H1 (cell line): ENCODE measurements at regions not wholly inside any gene's neighbourhood (a gene's known extent, or its start where the extent isn't known, plus 50 kb on each side); places are given as distances from the start of the nearest gene placed in this dataset.

Experiments
- CTCF ChIA-PET: fragments of 300-600 bp; sonication (Branson Sonifier 250); formaldehyde crosslinking; loops from one replicate; lab custom pipeline; 2021; ENCODE audit not compliant: partially characterized antibody; lab: Charles Lee
- POLR2A ChIA-PET: fragments of 300-600 bp; sonication (Branson Sonifier 250); formaldehyde crosslinking; loops from one replicate; lab custom pipeline; 2021; ENCODE audit warnings: inconsistent platforms; ENCODE audit not compliant: partially characterized antibody; lab: Charles Lee
- DNase-seq, 2 experiments: peaks; one replicate each; pipeline versions ENCODE4 v3.0.0 to v3.0.0-alpha.2; 2010 to 2022; ENCODE audit warnings: low spot score in 2 of 2, low read depth in 1 of 2, mixed read lengths in 1 of 2
- FAIRE-seq: peaks from 2 replicates; lab custom pipeline; 2011; peaks lifted over from hg19 to GRCh38; lab: Jason Lieb, UNC
- H2AFZ ChIP-seq: 2 replicates; pipeline ENCODE4 v1.8.1; 2012; ENCODE audit warnings: low read length, inconsistent platforms
- H2AK5ac ChIP-seq: 2 replicates; pipeline ENCODE4 v1.6.1; 2013; ENCODE audit warnings: low read depth, low read length
- H2BK120ac ChIP-seq: replicated peaks from 2 replicates; pipeline ENCODE3; 2013; ENCODE audit warnings: low read depth, low read length, inconsistent platforms
- H2BK12ac ChIP-seq: 2 replicates; pipeline ENCODE4 v1.6.1; 2013; ENCODE audit warnings: low read depth, low read length
- H2BK15ac ChIP-seq: 2 replicates; pipeline ENCODE4 v1.6.1; 2013; ENCODE audit warnings: low read length
- H2BK20ac ChIP-seq: 2 replicates; pipeline ENCODE4 v1.6.1; 2013; ENCODE audit warnings: low read length
- H2BK5ac ChIP-seq: 2 replicates; pipeline ENCODE4 v1.6.1; 2013; ENCODE audit warnings: low read depth, low read length
- H3K14ac ChIP-seq: 2 replicates; pipeline ENCODE4 v1.6.1; 2013; ENCODE audit warnings: inconsistent platforms; ENCODE audit not compliant: insufficient read length
- H3K18ac ChIP-seq: 2 replicates; pipeline ENCODE4 v1.6.1; 2013; ENCODE audit warnings: low read length; ENCODE audit errors: extremely low read depth
- H3K23ac ChIP-seq: 2 replicates; pipeline ENCODE4 v1.6.1; 2013; ENCODE audit warnings: inconsistent platforms; ENCODE audit not compliant: insufficient read length
- H3K23me2 ChIP-seq: 2 replicates; pipeline ENCODE4 v1.6.1; 2013; ENCODE audit warnings: low read depth, low read length
- H3K27ac ChIP-seq: 2 replicates; pipeline ENCODE4 v1.6.1; 2011; ENCODE audit warnings: low read depth, low read length, inconsistent platforms
- H3K27me3 ChIP-seq, 4 experiments: replicated peaks in 1 of 4; 1 replicate in 1 of 4; 2 replicates in 3 of 4; pipeline versions ENCODE4 v1.6.1 to v1.8.1; 2011 to 2013; ENCODE audit warnings: low read length in 3 of 4, mild to moderate bottlenecking in 3 of 4, inconsistent platforms in 2 of 4, mixed read lengths in 2 of 4, moderate library complexity in 1 of 4; ENCODE audit not compliant: control insufficient read depth in 3 of 4, insufficient read depth in 3 of 4; ENCODE audit errors: extremely low read depth in 1 of 4
- H3K36me3 ChIP-seq, 4 experiments: 2 replicates each; pipeline versions ENCODE4 v1.6.1 to v1.8.1; 2011 to 2013; ENCODE audit warnings: mild to moderate bottlenecking in 4 of 4, low read length in 3 of 4, moderate library complexity in 2 of 4, control low read depth in 1 of 4, inconsistent platforms in 1 of 4; ENCODE audit not compliant: insufficient read depth in 4 of 4, control insufficient read depth in 2 of 4
- H3K4ac ChIP-seq: replicated peaks from 2 replicates; pipeline ENCODE3; 2013; ENCODE audit warnings: low read length, low read depth, mixed read lengths, inconsistent platforms; ENCODE audit not compliant: insufficient read length
- H3K4me1 ChIP-seq, 4 experiments: replicated peaks in 1 of 4; 1 replicate in 1 of 4; 2 replicates in 3 of 4; pipeline versions ENCODE4 v1.6.1 to v1.8.1; 2011 to 2013; ENCODE audit warnings: low read length in 3 of 4, inconsistent platforms in 2 of 4, mixed read lengths in 1 of 4; ENCODE audit not compliant: insufficient read depth in 4 of 4, control insufficient read depth in 3 of 4
- H3K4me2 ChIP-seq, 2 experiments: 2 replicates each; pipeline versions ENCODE4 v1.6.1 to v1.8.1; 2011 to 2013; ENCODE audit warnings: low read depth in 2 of 2, low read length in 2 of 2, control low read depth in 1 of 2, inconsistent platforms in 1 of 2, mild to moderate bottlenecking in 1 of 2; ENCODE audit not compliant: insufficient read depth in 1 of 2
- H3K4me3 ChIP-seq, 4 experiments: fragments of 200-600, 300-600 bp in 1 of 4; sonication (generic), shearing (Covaris generic), sonication (Bioruptor Twin) in 1 of 4; 2 replicates each; pipeline versions ENCODE4 v1.5.1 to v1.8.1; 2011 to 2016; ENCODE audit warnings: low read length in 4 of 4, low read depth in 3 of 4, control low read depth in 2 of 4, inconsistent platforms in 2 of 4, mild to moderate bottlenecking in 2 of 4, mixed read lengths in 1 of 4, moderate library complexity in 1 of 4; ENCODE audit not compliant: insufficient read depth in 2 of 4; ENCODE audit errors: extremely low read depth in 1 of 4
- H3K56ac ChIP-seq: replicated peaks from 2 replicates; pipeline ENCODE3; 2013; ENCODE audit warnings: low read depth, mild to moderate bottlenecking, mixed read lengths, low read length, inconsistent platforms; ENCODE audit not compliant: insufficient read length
- H3K79me1 ChIP-seq: 2 replicates; pipeline ENCODE4 v1.6.1; 2013; ENCODE audit warnings: low read depth, low read length, control low read depth
- H3K79me2 ChIP-seq, 2 experiments: 2 replicates each; pipeline versions ENCODE4 v1.6.1 to v1.8.1; 2012 to 2013; ENCODE audit warnings: low read length in 2 of 2, mild to moderate bottlenecking in 2 of 2, inconsistent platforms in 1 of 2; ENCODE audit not compliant: insufficient read depth in 2 of 2, control insufficient read depth in 1 of 2
- H3K9ac ChIP-seq, 4 experiments: replicated peaks in 1 of 4; 1 replicate in 1 of 4; 2 replicates in 3 of 4; pipeline versions ENCODE4 v1.6.1 to v1.8.1; 2011 to 2013; ENCODE audit warnings: low read depth in 3 of 4, low read length in 3 of 4, control low read depth in 2 of 4, mild to moderate bottlenecking in 2 of 4, moderate library complexity in 2 of 4, inconsistent platforms in 1 of 4; ENCODE audit errors: extremely low read depth in 1 of 4
- H3K9me3 ChIP-seq, 2 experiments: 2 replicates each; pipeline versions ENCODE4 v1.6.1 to v1.8.1; 2012 to 2013; ENCODE audit warnings: mild to moderate bottlenecking in 2 of 2, moderate library complexity in 2 of 2, control low read depth in 1 of 2, inconsistent platforms in 1 of 2, low read depth in 1 of 2, low read length in 1 of 2, mixed read lengths in 1 of 2; ENCODE audit not compliant: insufficient read depth in 2 of 2
- H4K20me1 ChIP-seq, 2 experiments: replicated peaks in 1 of 2; 2 replicates each; pipeline versions ENCODE3 to v1.8.1; 2011 to 2013; ENCODE audit warnings: inconsistent platforms in 2 of 2, low read length in 2 of 2, mild to moderate bottlenecking in 1 of 2; ENCODE audit not compliant: insufficient read depth in 2 of 2, control insufficient read depth in 1 of 2
- H4K5ac ChIP-seq: 2 replicates; pipeline ENCODE4 v1.6.1; 2013; ENCODE audit warnings: low read length, low read depth, mixed read lengths, inconsistent platforms; ENCODE audit not compliant: insufficient read length
- H4K8ac ChIP-seq: 2 replicates; pipeline ENCODE4 v1.8.0; 2013; ENCODE audit warnings: mild to moderate bottlenecking, moderate library complexity, low read length, inconsistent platforms; ENCODE audit not compliant: insufficient read depth; ENCODE audit errors: extremely low read depth
- H4K91ac ChIP-seq: replicated peaks from 2 replicates; pipeline ENCODE3; 2013; ENCODE audit warnings: low read length, mixed read lengths, inconsistent platforms; ENCODE audit not compliant: insufficient read length
- CBX8 ChIP-seq: fragments of 300-800, 300-1000 bp; sonication (generic); IDR thresholded peaks from 2 replicates; pipeline ENCODE4 v1.7.1; 2016; ENCODE audit warnings: low read depth, low read length, borderline replicate concordance
- CHD1 ChIP-seq: IDR thresholded peaks from 2 replicates; pipeline ENCODE4 v1.6.1; 2012; ENCODE audit warnings: low read depth, low read length, improper control_type of control experiment
- CHD2 ChIP-seq: IDR thresholded peaks from 2 replicates; pipeline ENCODE4 v1.6.1; 2012; ENCODE audit warnings: low read length, improper control_type of control experiment
- EGR1 ChIP-seq: IDR thresholded peaks from 2 replicates; pipeline ENCODE4 v1.6.1; 2011; ENCODE audit warnings: low read depth, low read length, borderline replicate concordance
- EP300 ChIP-seq, 2 experiments: IDR thresholded peaks; 1 replicate in 1 of 2; 2 replicates in 1 of 2; pipeline ENCODE4 v1.6.1; 2011 to 2012; ENCODE audit warnings: low read depth in 2 of 2, low read length in 2 of 2, mild to moderate bottlenecking in 2 of 2, borderline replicate concordance in 1 of 2, inconsistent platforms in 1 of 2, moderate library complexity in 1 of 2
- FOSL1 ChIP-seq: IDR thresholded peaks from 2 replicates; pipeline ENCODE4 v1.6.1; 2011; ENCODE audit warnings: mild to moderate bottlenecking, low read depth, low read length, moderate library complexity; ENCODE audit not compliant: insufficient read depth
- HDAC2 ChIP-seq, 2 experiments: fragments of 300-600 bp in 1 of 2; sonication (generic) in 1 of 2; IDR thresholded peaks; 2 replicates each; pipeline ENCODE4 v1.6.1; 2011 to 2012; ENCODE audit warnings: low read depth in 2 of 2, low read length in 2 of 2, mild to moderate bottlenecking in 2 of 2, moderate library complexity in 2 of 2, borderline replicate concordance in 1 of 2, inconsistent platforms in 1 of 2
- MAFK ChIP-seq: IDR thresholded peaks from 2 replicates; pipeline ENCODE4 v1.6.1; 2012; ENCODE audit warnings: low read depth, mild to moderate bottlenecking, improper control_type of control experiment, low read length
- NANOG ChIP-seq: IDR thresholded peaks from 2 replicates; pipeline ENCODE4 v1.6.1; 2011; ENCODE audit warnings: low read length, low read depth, mild to moderate bottlenecking, inconsistent platforms; ENCODE audit not compliant: insufficient read depth, poor library complexity, severe bottlenecking
- POLR2A ChIP-seq, 2 experiments: IDR thresholded peaks; 1 replicate in 1 of 2; 2 replicates in 1 of 2; pipeline ENCODE4 v1.6.1; 2011; ENCODE audit warnings: low read depth in 2 of 2, low read length in 2 of 2, mild to moderate bottlenecking in 2 of 2; ENCODE audit errors: control extremely low read depth in 1 of 2
- POLR2AphosphoS5 ChIP-seq: IDR thresholded peaks from 2 replicates; pipeline ENCODE4 v1.6.1; 2011; ENCODE audit warnings: low read depth, low read length
- POU5F1 ChIP-seq: IDR thresholded peaks from 2 replicates; pipeline ENCODE4 v1.6.1; 2011; ENCODE audit warnings: low read depth, mild to moderate bottlenecking, low read length, moderate library complexity
- RBBP5 ChIP-seq: IDR thresholded peaks from 2 replicates; pipeline ENCODE4 v1.7.1; 2012; ENCODE audit warnings: low read depth, mild to moderate bottlenecking, inconsistent platforms, low read length, moderate library complexity, borderline replicate concordance
- SRF ChIP-seq: IDR thresholded peaks from 2 replicates; pipeline ENCODE4 v1.6.1; 2011; ENCODE audit warnings: mild to moderate bottlenecking, low read depth, low read length, moderate library complexity
- TBP ChIP-seq: IDR thresholded peaks from 2 replicates; pipeline ENCODE4 v1.6.1; 2011; ENCODE audit warnings: low read depth, low read length, improper control_type of control experiment
- ZNF274 ChIP-seq: IDR thresholded peaks from 2 replicates; pipeline ENCODE4 v1.7.0; 2012; ENCODE audit warnings: low read length, borderline replicate concordance; ENCODE audit errors: extremely low read depth
- WGBS, 2 experiments: shearing (Covaris generic) in 1 of 2; methylation state at CpG; one replicate each; pipeline versions ENCODE4 v1.1.6 to v1.1.7; 2013 to 2015; ENCODE audit warnings: low lambda C conversion rate in 2 of 2, mixed read lengths in 2 of 2, inconsistent platforms in 1 of 2, low coverage in 1 of 2, missing lambda C conversion rate in 1 of 2; ENCODE audit not compliant: insufficient replicate concordance in 2 of 2, insufficient coverage in 1 of 2, insufficient read length in 1 of 2; ENCODE audit errors: extremely low coverage in 1 of 2, missing lambda C conversion rate in 1 of 2; 5-methylcytosine and 5-hydroxymethylcytosine counted together

GRCh38 chr6:15748341-15748740 is 85.5 kb upstream of the DTNBP1 start:
- H3K56ac ChIP-seq: no peak overlapping the region
- no peak overlapping the region for H3K18ac ChIP-seq
- no peak overlapping the region for H3K4ac ChIP-seq
- DNase-seq: no peak
- H4K8ac ChIP-seq: no peak overlapping the region
- no peak overlapping the region for H4K5ac ChIP-seq
- no peak overlapping the region for H2BK5ac ChIP-seq
- H3K27me3 ChIP-seq: no peaks in the 10 kb centered on the region
- H3K79me2 ChIP-seq: no peaks in the 10 kb centered on the region
- ChIA-PET CTCF (interaction anchor here (1.2 kb wide), 1 partner anchor 13 kb away, joined by 4 read pairs; no protein-coding TSS in a partner anchor), POLR2A (no interaction called here)
- no peaks in the 10 kb centered on the region for H3K9me3 ChIP-seq
- no peak overlapping the region for H3K23ac ChIP-seq
- no peak overlapping the region for H2BK20ac ChIP-seq
- H4K20me1 ChIP-seq: no peaks in the 10 kb centered on the region
- no peak overlapping the region for H4K91ac ChIP-seq
- WGBS, 2 experiments: 95% methylated on average over 4 of the region's 4 CpGs; no CpG with 5 or more reads in 1 of the 2 experiments
- H3K79me1 ChIP-seq: no peaks in the 10 kb centered on the region
- no peak overlapping the region for H3K9ac ChIP-seq
- H3K27ac ChIP-seq: no peak overlapping the region
- H3K4me1 ChIP-seq: peaks cover 0 to 2% (median 0%) of the 10 kb centered on the region in 4 experiments; a peak in 2 of 7 replicates
- H3K23me2 ChIP-seq: no peaks in the 10 kb centered on the region
- no peak overlapping the region for H3K14ac ChIP-seq
- no peaks in the 10 kb centered on the region for H3K36me3 ChIP-seq
- H2AK5ac ChIP-seq: no peak overlapping the region
- H3K4me3 ChIP-seq: no peak overlapping the region
- H2BK12ac ChIP-seq: no peak overlapping the region
- H3K4me2 ChIP-seq: no peak overlapping the region
- FAIRE-seq: no peak
- H2BK15ac ChIP-seq: no peak overlapping the region
- H2AFZ ChIP-seq: no peak overlapping the region
- no peak overlapping the region for H2BK120ac ChIP-seq
- TF ChIP-seq HDAC2 (IDR thresholded peaks at IDR 0.05; ENCODE audit: borderline replicate concordance in 1 of 2, low read depth in 2 of 2, low read length in 2 of 2): no peak
- no peak for TF ChIP-seq CBX8
- no peak for TF ChIP-seq FOSL1
- TF ChIP-seq EGR1: no peak
- no peak for TF ChIP-seq POLR2A (IDR thresholded peaks at IDR 0.05; ENCODE audit: control extremely low read depth in 1 of 2, low read depth in 2 of 2, low read length in 2 of 2)
- TF ChIP-seq CHD2: no peak
- no peak for TF ChIP-seq MAFK
- no peak for TF ChIP-seq NANOG
- TF ChIP-seq POU5F1: no peak
- no peak for TF ChIP-seq CHD1
- TF ChIP-seq TBP: no peak
- TF ChIP-seq POLR2AphosphoS5: no peak
- TF ChIP-seq ZNF274: no peak
- TF ChIP-seq EP300 (IDR thresholded peaks at IDR 0.05; ENCODE audit: borderline replicate concordance in 1 of 2, low read depth in 2 of 2, low read length in 2 of 2): no peak
- no peak for TF ChIP-seq RBBP5
- TF ChIP-seq SRF: no peak
